ENCODE measurements at regions not wholly inside any gene's neighbourhood (a gene's known extent, or its start where the extent isn't known, plus 50 kb on each side); places are given as distances from the start of the nearest gene placed in this dataset.

GRCh38 chr4:173698557-173699262, 168.7 kb upstream of the HAND2 start:
- H3K9me3 ChIP-seq (ENCODE audit: severe bottlenecking), result no peaks in the 10 kb centered on the region
- no peak for TF ChIP-seq CTCF (IDR thresholded peaks at IDR 0.05; ENCODE audit: low read depth, low read length)
- DNase-seq, result no peak
- H3K27me3 ChIP-seq (ENCODE audit: insufficient read depth, low read depth, severe bottlenecking), result no peaks in the 10 kb centered on the region
- H3K36me3 ChIP-seq, result no peaks in the 10 kb centered on the region
- no peak overlapping the region for H3K27ac ChIP-seq
- H3K4me3 ChIP-seq (ENCODE audit: low read depth, low read length), result no peak overlapping the region

GRCh38 chr4:173697840-173698239, 167.8 kb upstream of the HAND2 start:
- no peak for DNase-seq
- Histone ChIP-seq H3K27me3 (ENCODE audit: insufficient read depth, low read depth, severe bottlenecking) (no peaks in the 10 kb centered on the region), H3K36me3 (no peaks in the 10 kb centered on the region), H3K27ac (no peak overlapping the region), H3K9me3 (ENCODE audit: severe bottlenecking) (no peaks in the 10 kb centered on the region), H3K4me3 (ENCODE audit: low read depth, low read length) (no peak overlapping the region)
- no peak for TF ChIP-seq CTCF (IDR thresholded peaks at IDR 0.05; ENCODE audit: low read depth, low read length)

- no peak overlapping the region for H3K27ac ChIP-seq
- no peaks in the 10 kb centered on the region for H3K36me3 ChIP-seq
- DNase-seq, result no peak
- no peak for TF ChIP-seq CTCF (IDR thresholded peaks at IDR 0.05; ENCODE audit: low read depth, low read length)
- no peak overlapping the region for H3K4me3 ChIP-seq (ENCODE audit: low read depth, low read length)
- no peaks in the 10 kb centered on the region for H3K9me3 ChIP-seq (ENCODE audit: severe bottlenecking)
- no peaks in the 10 kb centered on the region for H3K27me3 ChIP-seq (ENCODE audit: insufficient read depth, low read depth, severe bottlenecking)
These were observed 166.5 kb upstream of the HAND2 start for GRCh38 chr4:173696551-173696950.

- Histone ChIP-seq H3K9me3 (ENCODE audit: severe bottlenecking) (no peaks in the 10 kb centered on the region), H3K4me3 (ENCODE audit: low read depth, low read length) (no peak overlapping the region), H3K27me3 (ENCODE audit: insufficient read depth, low read depth, severe bottlenecking) (no peaks in the 10 kb centered on the region), H3K36me3 (no peaks in the 10 kb centered on the region), H3K27ac (no peak overlapping the region)
- no peak for DNase-seq
- TF ChIP-seq CTCF (IDR thresholded peaks at IDR 0.05; ENCODE audit: low read depth, low read length), result no peak
These were observed 166.0 kb upstream of the HAND2 start for GRCh38 chr4:173696011-173696410.

- no peak for TF ChIP-seq CTCF (IDR thresholded peaks at IDR 0.05; ENCODE audit: low read depth, low read length)
- no peak for DNase-seq
These were observed 155.8 kb upstream of the HAND2 start for GRCh38 chr4:173685831-173686210.

More at GRCh38 chr4:173685831-173686210, 155.8 kb upstream of the HAND2 start:
- no peaks in the 10 kb centered on the region for H3K9me3 ChIP-seq (ENCODE audit: severe bottlenecking)
- H3K27ac ChIP-seq, result no peak overlapping the region
- no peak overlapping the region for H3K4me3 ChIP-seq (ENCODE audit: low read depth, low read length)
- no peaks in the 10 kb centered on the region for H3K27me3 ChIP-seq (ENCODE audit: insufficient read depth, low read depth, severe bottlenecking)
- no peaks in the 10 kb centered on the region for H3K36me3 ChIP-seq
